Activated naive CD4-positive, alpha-beta T cell treated with anti-CD3 and anti-CD28 coated beads, Interleukin-2, amount 50 U/mL, for 16 hours (primary cell): ENCODE measurements at regions not wholly inside any gene's neighbourhood (a gene's known extent, or its start where the extent isn't known, plus 50 kb on each side); places are given as distances from the start of the nearest gene placed in this dataset.

Experiments used
- DNase-seq: peaks from one replicate; pipeline ENCODE4 v3.0.0-alpha.2; 2020

- no peak for DNase-seq
These were observed 153.7 kb downstream of the SOX11 start for GRCh38 chr2:5845798-5846330.

GRCh38 chr2:5846881-5847280 lies 154.7 kb downstream of the SOX11 start:
- no peak for DNase-seq

GRCh38 chr2:5849562-5849961 lies 157.4 kb downstream of the SOX11 start:
- DNase-seq = no peak

GRCh38 chr2:5851410-5851809 lies 159.2 kb downstream of the SOX11 start:
- DNase-seq = no peak

GRCh38 chr2:5854797-5855196 lies 162.6 kb downstream of the SOX11 start:
- no peak for DNase-seq

- DNase-seq = no peak
These were observed 174.9 kb downstream of the SOX11 start for GRCh38 chr2:5867056-5867455.

GRCh38 chr2:5868931-5869330 lies 176.7 kb downstream of the SOX11 start:
- DNase-seq = no peak

- DNase-seq = no peak
These were observed 177.8 kb downstream of the SOX11 start for GRCh38 chr2:5869936-5870335.

- no peak for DNase-seq
These were observed 185.2 kb downstream of the SOX11 start for GRCh38 chr2:5877360-5877759.

- no peak for DNase-seq
These were observed 193.4 kb downstream of the SOX11 start for GRCh38 chr2:5885451-5886173.

- DNase-seq = no peak
These were observed 194.3 kb downstream of the SOX11 start for GRCh38 chr2:5886462-5886861.

GRCh38 chr2:5888126-5888525 lies 195.9 kb downstream of the SOX11 start:
- DNase-seq = no peak

- DNase-seq = no peak
These were observed 197.3 kb downstream of the SOX11 start for GRCh38 chr2:5889519-5889918.

GRCh38 chr2:5894355-5894754 lies 202.2 kb downstream of the SOX11 start:
- DNase-seq = no peak

- no peak for DNase-seq
These were observed 203.1 kb downstream of the SOX11 start for GRCh38 chr2:5895284-5895683.

GRCh38 chr2:5897249-5897648 lies 205.1 kb downstream of the SOX11 start:
- no peak for DNase-seq

- DNase-seq = no peak
These were observed 206.5 kb downstream of the SOX11 start for GRCh38 chr2:5898667-5899066.

- no peak for DNase-seq
These were observed 213.5 kb downstream of the SOX11 start for GRCh38 chr2:5905661-5906060.

GRCh38 chr2:5908071-5908470 lies 215.9 kb downstream of the SOX11 start:
- no peak for DNase-seq

- no peak for DNase-seq
These were observed 219.5 kb downstream of the SOX11 start for GRCh38 chr2:5911718-5912117.

- no peak for DNase-seq
These were observed 221.7 kb downstream of the SOX11 start for GRCh38 chr2:5913711-5914395.

GRCh38 chr2:5914811-5915611 lies 222.8 kb downstream of the SOX11 start:
- DNase-seq = no peak

- DNase-seq = no peak
These were observed 223.7 kb downstream of the SOX11 start for GRCh38 chr2:5915881-5916310.
